SHP77 treated with DMSO at 0.1 percent for 48 hours (cell line): ENCODE measurements at regions not wholly inside any gene's neighbourhood (a gene's known extent, or its start where the extent isn't known, plus 50 kb on each side); places are given as distances from the start of the nearest gene placed in this dataset.

ENCODE experiments used
- DNase-seq: peaks from one replicate; lab custom pipeline; 2025; lab: John Stamatoyannopoulos, UW

- no peak for DNase-seq
These were observed 327.4 kb downstream of the CTTN start for GRCh38 chr11:70725739-70726138.

- DNase-seq: no peak
These were observed 328.7 kb downstream of the CTTN start for GRCh38 chr11:70727021-70727420.

GRCh38 chr11:70727899-70728620 lies 329.7 kb downstream of the CTTN start:
- DNase-seq: no peak

GRCh38 chr11:70729949-70730348 lies 331.6 kb downstream of the CTTN start:
- no peak for DNase-seq

- no peak for DNase-seq
These were observed 332.1 kb downstream of the CTTN start for GRCh38 chr11:70730411-70730810.

- no peak for DNase-seq
These were observed 333.1 kb downstream of the CTTN start for GRCh38 chr11:70731271-70732022.

- DNase-seq: no peak
These were observed 333.9 kb downstream of the CTTN start for GRCh38 chr11:70732023-70732880.

GRCh38 chr11:70732881-70733196 lies 334.5 kb downstream of the CTTN start:
- DNase-seq: no peak

GRCh38 chr11:70733327-70734325 lies 335.3 kb downstream of the CTTN start:
- no peak for DNase-seq

- no peak for DNase-seq
These were observed 336.1 kb downstream of the CTTN start for GRCh38 chr11:70734379-70734778.

- no peak for DNase-seq
These were observed 336.6 kb downstream of the CTTN start for GRCh38 chr11:70734911-70735310.

GRCh38 chr11:70735976-70736375 lies 337.6 kb downstream of the CTTN start:
- no peak for DNase-seq

GRCh38 chr11:70736461-70736860 lies 338.1 kb downstream of the CTTN start:
- DNase-seq: no peak

- DNase-seq: no peak
These were observed 338.8 kb downstream of the CTTN start for GRCh38 chr11:70736937-70737640.

GRCh38 chr11:70737816-70738630 lies 339.7 kb downstream of the CTTN start:
- DNase-seq: no peak

- no peak for DNase-seq
These were observed 340.3 kb downstream of the CTTN start for GRCh38 chr11:70738661-70739060.

GRCh38 chr11:70739091-70739490 lies 340.8 kb downstream of the CTTN start:
- DNase-seq: no peak

GRCh38 chr11:70739811-70740487 lies 341.6 kb downstream of the CTTN start:
- no peak for DNase-seq

- no peak for DNase-seq
These were observed 342.1 kb downstream of the CTTN start for GRCh38 chr11:70740488-70740851.

- DNase-seq: no peak
These were observed 342.8 kb downstream of the CTTN start for GRCh38 chr11:70741085-70741484.
